MCF 10A (cell line): ENCODE measurements at regions not wholly inside any gene's neighbourhood (a gene's known extent, or its start where the extent isn't known, plus 50 kb on each side); places are given as distances from the start of the nearest gene placed in this dataset.

ENCODE experiments used
- BruUV-seq: library from RNA; stranded (reverse); fragments of 400-500 nt; replicated peaks from 2 replicates; lab custom pipeline; 2021; lab: Mats Ljungman, UMichigan
- CTCF ChIA-PET: fragments of 300-600 bp; sonication (Branson Sonifier 250); formaldehyde crosslinking; extraction: SDS; loops from one replicate; lab custom pipeline; 2021; ENCODE audit warnings: antibody characterized with exemption, inconsistent platforms; lab: Yijun Ruan, JAX
- POLR2A ChIA-PET: fragments of 300-600, 350-650 bp; sonication (Branson Sonifier 250); formaldehyde crosslinking; extraction: SDS; loops from one replicate; lab custom pipeline; 2020; ENCODE audit warnings: antibody characterized with exemption, inconsistent platforms; lab: Yijun Ruan, JAX
- DNase-seq: peaks from one replicate; pipeline ENCODE4 v3.0.0-alpha.2; 2018; ENCODE audit not compliant: unreplicated experiment
- H3K27ac Mint-ChIP-seq: one replicate; pipeline ENCODE4 v1.8.0; 2022; ENCODE audit warnings: mild to moderate bottlenecking, low read depth, mixed read lengths; ENCODE audit not compliant: unreplicated experiment
- H3K27me3 Mint-ChIP-seq: one replicate; pipeline ENCODE4 v1.8.0; 2022; ENCODE audit warnings: mixed read lengths; ENCODE audit not compliant: insufficient read depth, unreplicated experiment
- H3K36me3 Mint-ChIP-seq: one replicate; pipeline ENCODE4 v1.8.0; 2022; ENCODE audit warnings: mild to moderate bottlenecking, moderate library complexity, mixed read lengths; ENCODE audit not compliant: insufficient read depth, unreplicated experiment
- H3K4me1 Mint-ChIP-seq: one replicate; pipeline ENCODE4 v1.8.0; 2022; ENCODE audit warnings: mixed read lengths; ENCODE audit not compliant: insufficient read depth, unreplicated experiment
- H3K4me3 Mint-ChIP-seq: one replicate; pipeline ENCODE4 v1.8.0; 2022; ENCODE audit warnings: mild to moderate bottlenecking, moderate library complexity, mixed read lengths; ENCODE audit not compliant: unreplicated experiment
- H3K9me3 Mint-ChIP-seq: one replicate; pipeline ENCODE4 v1.8.0; 2022; ENCODE audit warnings: mixed read lengths; ENCODE audit not compliant: unreplicated experiment
- intact Hi-C: fragments of 100-400 bp; cut with micrococcal nuclease; formaldehyde crosslinking; loops from 2 replicates; pipeline ENCODE4 v1.14.1; 2022
- TF ChIP-seq, protein P1 (sequence below): fragments of 200-600 bp; IDR thresholded peaks from one replicate; pipeline ENCODE4 v1.8.0; 2022; ENCODE audit warnings: antibody characterized with exemption, mild to moderate bottlenecking; ENCODE audit not compliant: unreplicated experiment

DNA sequence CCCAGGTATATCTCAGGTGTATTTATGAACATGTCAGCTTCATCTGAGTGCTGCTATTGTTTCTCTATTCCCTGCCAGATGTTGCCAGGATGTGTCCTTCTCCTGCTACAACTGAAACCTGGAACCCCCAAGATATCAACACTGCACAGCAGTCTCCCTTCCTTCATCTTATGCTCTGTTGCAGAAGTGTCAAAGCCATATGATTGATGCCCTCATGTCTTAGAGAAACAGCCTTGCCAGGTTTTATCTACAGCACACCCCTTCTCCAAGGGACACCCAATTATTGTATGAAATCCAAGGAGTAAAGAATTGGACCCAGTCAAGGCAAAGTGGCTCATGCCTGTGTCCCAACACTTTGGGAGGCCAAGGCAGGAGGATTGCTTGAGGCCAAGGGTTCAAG, 60.5 kb upstream of the GHITM start:
- CTCF ChIA-PET = no interaction called here
- Mint-ChIP-seq H3K27ac (no peak overlapping the region), H3K4me1 (peaks cover 16% of the 10 kb centered on the region)

DNA sequence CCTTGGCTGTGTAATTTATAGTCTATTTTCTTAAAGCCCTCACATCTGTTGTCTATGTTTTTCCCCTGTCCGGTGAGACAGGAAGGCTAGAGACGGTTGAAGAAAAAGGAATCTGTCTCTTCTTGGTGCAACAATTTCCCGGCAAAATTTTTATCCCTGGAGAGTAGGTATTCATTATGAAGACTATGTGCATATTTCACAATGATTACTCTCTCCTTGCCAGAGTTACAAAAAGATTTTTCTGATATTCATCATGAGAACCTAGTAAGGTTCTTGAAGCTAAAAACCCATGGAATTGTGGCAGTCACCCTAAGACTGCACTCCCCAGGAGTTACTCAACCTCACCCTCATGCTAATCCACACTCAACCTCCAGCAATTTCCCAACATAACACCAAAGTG, 55.0 kb upstream of the GHITM start:
- POLR2A ChIA-PET = no interaction called here
- Mint-ChIP-seq H3K27ac (no peak overlapping the region), H3K4me1 (no peaks in the 10 kb centered on the region), H3K27me3 (no peaks in the 10 kb centered on the region), H3K4me3 (no peak overlapping the region), H3K9me3 (no peaks in the 10 kb centered on the region), H3K36me3 (no peaks in the 10 kb centered on the region)
- TF ChIP-seq, protein P1, sequence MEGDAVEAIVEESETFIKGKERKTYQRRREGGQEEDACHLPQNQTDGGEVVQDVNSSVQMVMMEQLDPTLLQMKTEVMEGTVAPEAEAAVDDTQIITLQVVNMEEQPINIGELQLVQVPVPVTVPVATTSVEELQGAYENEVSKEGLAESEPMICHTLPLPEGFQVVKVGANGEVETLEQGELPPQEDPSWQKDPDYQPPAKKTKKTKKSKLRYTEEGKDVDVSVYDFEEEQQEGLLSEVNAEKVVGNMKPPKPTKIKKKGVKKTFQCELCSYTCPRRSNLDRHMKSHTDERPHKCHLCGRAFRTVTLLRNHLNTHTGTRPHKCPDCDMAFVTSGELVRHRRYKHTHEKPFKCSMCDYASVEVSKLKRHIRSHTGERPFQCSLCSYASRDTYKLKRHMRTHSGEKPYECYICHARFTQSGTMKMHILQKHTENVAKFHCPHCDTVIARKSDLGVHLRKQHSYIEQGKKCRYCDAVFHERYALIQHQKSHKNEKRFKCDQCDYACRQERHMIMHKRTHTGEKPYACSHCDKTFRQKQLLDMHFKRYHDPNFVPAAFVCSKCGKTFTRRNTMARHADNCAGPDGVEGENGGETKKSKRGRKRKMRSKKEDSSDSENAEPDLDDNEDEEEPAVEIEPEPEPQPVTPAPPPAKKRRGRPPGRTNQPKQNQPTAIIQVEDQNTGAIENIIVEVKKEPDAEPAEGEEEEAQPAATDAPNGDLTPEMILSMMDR = no peak
- DNase-seq = no peak
- CTCF ChIA-PET = interaction anchor here (0.5 to 1.1 kb wide), 3 partner anchors 23 to 324 kb away, joined by 3 to 4 read pairs (median 3); no protein-coding TSS in a partner anchor
- BruUV-seq = no TSS peak
- intact Hi-C loops = no loop called here

More for the DNA sequence above, 60.5 kb upstream of the GHITM start:
- no peaks in the 10 kb centered on the region for H3K9me3 Mint-ChIP-seq
- BruUV-seq = no TSS peak
- no peak overlapping the region for H3K4me3 Mint-ChIP-seq
- H3K36me3 Mint-ChIP-seq = no peaks in the 10 kb centered on the region
- DNase-seq = no peak
- intact Hi-C loops = no loop called here
- TF ChIP-seq, protein P1 = no peak
- POLR2A ChIA-PET = no interaction called here
- no peaks in the 10 kb centered on the region for H3K27me3 Mint-ChIP-seq

DNA sequence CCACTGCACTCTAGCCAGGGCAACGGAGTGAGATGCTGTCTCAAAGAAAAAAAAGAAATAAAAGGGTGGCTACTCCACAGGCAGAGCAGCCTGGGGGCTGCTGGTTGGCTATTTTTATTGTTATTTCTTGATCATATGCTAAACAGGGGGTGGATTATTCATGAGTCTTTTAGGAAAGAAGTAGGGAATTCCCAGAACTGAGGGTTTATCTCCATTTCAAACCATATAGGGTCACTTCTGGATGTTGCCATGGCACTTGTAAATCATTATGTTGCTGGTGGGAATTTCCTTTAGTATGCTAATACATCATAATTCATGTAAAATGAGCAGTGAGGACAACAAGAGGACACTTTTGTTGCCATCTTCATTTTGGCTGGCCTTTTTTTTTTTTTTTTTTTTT, 52.1 kb upstream of the GHITM start:
- H3K36me3 Mint-ChIP-seq = no peaks in the 10 kb centered on the region
- ChIA-PET POLR2A (no interaction called here), CTCF (no interaction called here)
- TF ChIP-seq, protein P1 = no peak
- BruUV-seq = no TSS peak
- no peaks in the 10 kb centered on the region for H3K4me1 Mint-ChIP-seq
- no peak for DNase-seq
- intact Hi-C loops = no loop called here
- H3K27ac Mint-ChIP-seq = no peak overlapping the region
- no peaks in the 10 kb centered on the region for H3K27me3 Mint-ChIP-seq
- H3K4me3 Mint-ChIP-seq = no peak overlapping the region
- no peaks in the 10 kb centered on the region for H3K9me3 Mint-ChIP-seq

DNA sequence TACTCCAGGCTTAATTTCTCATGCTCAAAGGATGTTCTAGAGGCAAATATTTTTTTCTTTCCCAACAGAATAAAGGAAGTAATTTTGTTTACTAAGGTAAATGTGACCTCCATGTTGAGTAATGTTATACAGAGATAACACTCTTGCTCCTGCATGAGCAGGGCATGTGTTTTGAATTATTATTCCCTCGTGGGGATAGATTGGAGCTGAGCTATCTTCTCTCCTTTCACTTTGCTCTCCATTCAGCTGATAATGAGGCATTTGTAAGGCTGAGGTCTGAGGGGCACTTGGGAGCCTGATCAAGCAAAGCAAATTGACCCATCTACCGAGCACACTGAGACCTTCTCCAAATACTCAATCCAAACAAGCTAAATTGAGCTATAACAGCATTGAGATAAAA, 50.7 kb upstream of the GHITM start:
- no peak overlapping the region for H3K27ac Mint-ChIP-seq
- no peaks in the 10 kb centered on the region for H3K4me1 Mint-ChIP-seq
- TF ChIP-seq, protein P1 = no peak
- no peak overlapping the region for H3K4me3 Mint-ChIP-seq
- CTCF ChIA-PET = no interaction called here
- POLR2A ChIA-PET = no interaction called here
- no peak for DNase-seq
- BruUV-seq = no TSS peak
- no peaks in the 10 kb centered on the region for H3K36me3 Mint-ChIP-seq
- H3K27me3 Mint-ChIP-seq = no peaks in the 10 kb centered on the region
- intact Hi-C loops = no loop called here
- H3K9me3 Mint-ChIP-seq = no peaks in the 10 kb centered on the region
